Liver (tissue), 8 donors: ENCODE measurements at regions not wholly inside any gene's neighbourhood (a gene's known extent, or its start where the extent isn't known, plus 50 kb on each side); places are given as distances from the start of the nearest gene placed in this dataset.

Experiments
- DNase-seq: peaks from one replicate; pipeline ENCODE4 v3.0.0-alpha.2; 2017; ENCODE audit warnings: low spot score
- H3K27ac ChIP-seq, 2 donors: one replicate each; pipeline ENCODE4 v1.7.0; 2013; ENCODE audit warnings: inconsistent platforms in 2 of 2, low read length in 2 of 2, control low read depth in 1 of 2, low read depth in 1 of 2, mild to moderate bottlenecking in 1 of 2
- H3K27me3 ChIP-seq, 4 donors: one replicate each; pipeline versions ENCODE4 v1.6.1 to v1.7.0; 2013; ENCODE audit warnings: low read length in 3 of 4, inconsistent platforms in 1 of 4, mild to moderate bottlenecking in 1 of 4, moderate library complexity in 1 of 4; ENCODE audit not compliant: control insufficient read depth in 4 of 4, insufficient read depth in 4 of 4
- H3K36me3 ChIP-seq, 4 donors: one replicate each; pipeline versions ENCODE4 v1.6.1 to v1.7.0; 2013; ENCODE audit warnings: low read length in 3 of 4, mild to moderate bottlenecking in 3 of 4, low read depth in 1 of 4, moderate library complexity in 1 of 4; ENCODE audit not compliant: control insufficient read depth in 4 of 4, insufficient read depth in 3 of 4
- H3K4me1 ChIP-seq, 4 donors: one replicate each; pipeline versions ENCODE4 v1.6.1 to v1.7.0; 2013; ENCODE audit warnings: low read length in 3 of 4, mild to moderate bottlenecking in 3 of 4, moderate library complexity in 1 of 4; ENCODE audit not compliant: control insufficient read depth in 4 of 4, insufficient read depth in 4 of 4
- H3K4me3 ChIP-seq, 3 donors: one replicate each; pipeline versions ENCODE4 v1.6.1 to v1.7.0; 2013; ENCODE audit warnings: low read length in 3 of 3, control low read depth in 1 of 3, low read depth in 1 of 3, mild to moderate bottlenecking in 1 of 3
- H3K9ac ChIP-seq, 2 donors: one replicate each; pipeline ENCODE4 v1.7.0; 2013; ENCODE audit warnings: low read length in 2 of 2, mild to moderate bottlenecking in 2 of 2, moderate library complexity in 2 of 2, control low read depth in 1 of 2, low read depth in 1 of 2
- H3K9me3 ChIP-seq, 4 donors: one replicate each; pipeline versions ENCODE4 v1.6.1 to v1.7.0; 2013; ENCODE audit warnings: low read length in 3 of 4; ENCODE audit not compliant: control insufficient read depth in 4 of 4
- ATF3 ChIP-seq: IDR thresholded peaks from 2 replicates; pipeline ENCODE4 v1.6.1; 2016; ENCODE audit warnings: antibody characterized with exemption
- CTCF ChIP-seq: fragments of 150-350 bp; IDR thresholded peaks from 2 replicates; pipeline ENCODE4 v1.5.1; 2017; ENCODE audit warnings: improper control_type of control experiment, low read depth, low read length; ENCODE audit not compliant: missing input control
- EGR1 ChIP-seq, 2 donors: IDR thresholded peaks; 2 replicates each; pipeline ENCODE4 v1.6.1; 2016 to 2018; ENCODE audit warnings: antibody characterized with exemption in 2 of 2, low read depth in 2 of 2
- FOXA1 ChIP-seq: IDR thresholded peaks from 2 replicates; pipeline ENCODE4 v1.6.1; 2016; ENCODE audit warnings: antibody characterized with exemption
- FOXA2 ChIP-seq: IDR thresholded peaks from 2 replicates; pipeline ENCODE4 v1.6.1; 2016; ENCODE audit warnings: antibody characterized with exemption
- HNF4A ChIP-seq, 2 donors: conservative IDR thresholded peaks; 2 replicates each; pipeline ENCODE4 v1.6.1; 2016; ENCODE audit warnings: antibody characterized with exemption in 2 of 2, mild to moderate bottlenecking in 2 of 2
- HNF4G ChIP-seq: IDR thresholded peaks from 2 replicates; pipeline ENCODE4 v1.6.1; 2016; ENCODE audit warnings: antibody characterized with exemption
- JUND ChIP-seq, 2 donors: IDR thresholded peaks; 2 replicates each; pipeline ENCODE4 v1.6.1; 2016; ENCODE audit warnings: antibody characterized with exemption in 2 of 2
- MAX ChIP-seq: IDR thresholded peaks from 2 replicates; pipeline ENCODE4 v1.6.1; 2016; ENCODE audit warnings: antibody characterized with exemption
- NR2F2 ChIP-seq: IDR thresholded peaks from 2 replicates; pipeline ENCODE4 v1.6.1; 2016; ENCODE audit warnings: antibody characterized with exemption
- RAD21 ChIP-seq, 2 donors: IDR thresholded peaks; 2 replicates each; pipeline ENCODE4 v1.6.1; 2016; ENCODE audit warnings: antibody characterized with exemption in 2 of 2, mild to moderate bottlenecking in 2 of 2
- REST ChIP-seq: IDR thresholded peaks from 2 replicates; pipeline ENCODE4 v1.6.1; 2016; ENCODE audit warnings: antibody characterized with exemption, mild to moderate bottlenecking
- RXRA ChIP-seq, 2 donors: IDR thresholded peaks; 2 replicates each; pipeline ENCODE4 v1.6.1; 2017 to 2018; ENCODE audit warnings: antibody characterized with exemption in 2 of 2, mild to moderate bottlenecking in 1 of 2
- SP1 ChIP-seq: IDR thresholded peaks from 2 replicates; pipeline ENCODE4 v1.6.1; 2018; ENCODE audit warnings: antibody characterized with exemption, mild to moderate bottlenecking
- TAF1 ChIP-seq: conservative IDR thresholded peaks from 2 replicates; pipeline ENCODE4 v1.6.1; 2016; ENCODE audit warnings: antibody characterized with exemption, mild to moderate bottlenecking
- YY1 ChIP-seq: IDR thresholded peaks from 2 replicates; pipeline ENCODE4 v1.6.1; 2016; ENCODE audit warnings: antibody characterized with exemption, mild to moderate bottlenecking
- ZBTB33 ChIP-seq: IDR thresholded peaks from 2 replicates; pipeline ENCODE4 v1.6.1; 2016; ENCODE audit warnings: antibody characterized with exemption
- WGBS: extraction: QIAGEN DNeasy Blood & Tissue Kit; methylation state at CpG from one replicate; pipeline ENCODE4 v1.1.7; 2013; 5-methylcytosine and 5-hydroxymethylcytosine counted together
- donor health status: healthy.
- donor health status: healthy.
- donor health status: healthy.
- donor health status: healthy.
- donor health status: healthy.

GRCh38 chr2:217171874-217172273 lies 312.0 kb upstream of the TNP1 start:
- DNase-seq: no peak
- Histone ChIP-seq H3K4me1 (no peaks in the 10 kb centered on the region), H3K9me3 (peaks cover 0 to 3% (median 0%) of the 10 kb centered on the region in 4 donors), H3K27me3 (no peaks in the 10 kb centered on the region), H3K27ac (no peak overlapping the region), H3K36me3 (no peaks in the 10 kb centered on the region), H3K9ac (no peak overlapping the region), H3K4me3 (no peak overlapping the region)
- TF ChIP-seq HNF4G: no peak

GRCh38 chr2:217168496-217168895 lies 308.6 kb upstream of the TNP1 start:
- TF ChIP-seq SP1 (no peak), HNF4G (no peak), REST (no peak), TAF1 (no peak), YY1 (no peak), RAD21 (IDR thresholded peaks at IDR 0.05) (no peak), JUND (IDR thresholded peaks at IDR 0.05) (no peak), FOXA1 (no peak), MAX (no peak)
- Histone ChIP-seq H3K4me1 (no peaks in the 10 kb centered on the region), H3K27ac (no peak overlapping the region), H3K4me3 (no peak overlapping the region), H3K9me3 (no peaks in the 10 kb centered on the region), H3K9ac (no peak overlapping the region), H3K36me3 (no peaks in the 10 kb centered on the region), H3K27me3 (no peaks in the 10 kb centered on the region)
- DNase-seq: no peak
- 80% methylated on average over 1 of the region's 1 CpG for WGBS

- no peak overlapping the region for H3K9ac ChIP-seq
- H3K27ac ChIP-seq: no peak overlapping the region
- no peaks in the 10 kb centered on the region for H3K36me3 ChIP-seq
- DNase-seq: no peak
- H3K4me1 ChIP-seq: no peaks in the 10 kb centered on the region
- H3K4me3 ChIP-seq: no peak overlapping the region
- H3K27me3 ChIP-seq: no peaks in the 10 kb centered on the region
- H3K9me3 ChIP-seq: no peaks in the 10 kb centered on the region
- TF ChIP-seq FOXA1: no peak
- no peak for TF ChIP-seq NR2F2
- TF ChIP-seq ZBTB33: no peak
- TF ChIP-seq MAX: no peak
- no peak for TF ChIP-seq ATF3
- TF ChIP-seq TAF1: no peak
- no peak for TF ChIP-seq CTCF
- TF ChIP-seq HNF4A (conservative IDR thresholded peaks at IDR 0.05): no peak
- no peak for TF ChIP-seq REST
- TF ChIP-seq HNF4G: no peak
- TF ChIP-seq RAD21 (IDR thresholded peaks at IDR 0.05): no peak
- TF ChIP-seq YY1: no peak
- TF ChIP-seq JUND (IDR thresholded peaks at IDR 0.05): no peak
- TF ChIP-seq SP1: no peak
- no peak for TF ChIP-seq EGR1 (IDR thresholded peaks at IDR 0.05; ENCODE audit: low read depth in 2 of 2)
- no peak for TF ChIP-seq RXRA (IDR thresholded peaks at IDR 0.05)
- TF ChIP-seq FOXA2: no peak
These were observed 307.7 kb upstream of the TNP1 start for GRCh38 chr2:217167531-217167930.
